Stimulated activated CD4-positive, alpha-beta T cell treated with anti-CD3 and anti-CD28 coated beads, Interleukin-15, amount 100 ng/mL, for 48 hours (primary cell): ENCODE measurements at regions not wholly inside any gene's neighbourhood (a gene's known extent, or its start where the extent isn't known, plus 50 kb on each side); places are given as distances from the start of the nearest gene placed in this dataset.
"Not testable (repeated sequence)": the region's sequence is repeated elsewhere in the genome, so short reads cannot be mapped to it uniquely, and the experiment has no call there.

ENCODE experiments used
- DNase-seq, 2 donors: peaks; one replicate each; pipeline ENCODE4 v3.0.0-alpha.2; 2020; ENCODE audit warnings: low read depth in 2 of 2

DNA sequence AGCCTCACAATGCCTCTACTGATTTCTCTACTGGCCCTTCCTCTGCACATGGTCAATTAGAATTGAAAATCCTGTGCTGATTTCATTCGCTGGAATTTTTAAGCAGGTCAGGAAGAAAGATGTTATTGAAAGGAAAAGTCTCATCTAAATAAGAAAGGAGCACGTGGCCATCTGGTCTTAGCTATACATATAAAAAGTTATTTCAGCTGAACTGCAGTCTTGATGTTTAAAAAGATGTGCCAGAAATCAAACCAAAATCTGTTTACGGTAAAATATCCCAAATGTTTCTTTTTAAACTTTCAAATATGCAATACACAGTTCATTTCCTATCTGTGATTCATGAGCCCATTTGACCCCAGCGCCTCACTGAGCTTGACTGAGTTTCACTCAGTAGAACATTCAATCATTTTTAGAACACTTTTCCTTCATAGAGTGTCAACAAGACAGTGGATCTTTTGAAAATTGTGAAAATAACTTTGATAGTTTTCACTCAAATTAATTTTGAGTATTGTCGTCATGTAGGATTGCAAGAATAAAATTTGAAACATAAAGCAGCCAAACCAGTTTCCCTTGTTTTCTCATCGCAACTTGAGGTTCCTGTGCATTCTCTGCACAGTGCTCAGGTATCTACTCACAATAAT lies 293.6 kb downstream of the PTPRC start:
- no peak for DNase-seq

DNA sequence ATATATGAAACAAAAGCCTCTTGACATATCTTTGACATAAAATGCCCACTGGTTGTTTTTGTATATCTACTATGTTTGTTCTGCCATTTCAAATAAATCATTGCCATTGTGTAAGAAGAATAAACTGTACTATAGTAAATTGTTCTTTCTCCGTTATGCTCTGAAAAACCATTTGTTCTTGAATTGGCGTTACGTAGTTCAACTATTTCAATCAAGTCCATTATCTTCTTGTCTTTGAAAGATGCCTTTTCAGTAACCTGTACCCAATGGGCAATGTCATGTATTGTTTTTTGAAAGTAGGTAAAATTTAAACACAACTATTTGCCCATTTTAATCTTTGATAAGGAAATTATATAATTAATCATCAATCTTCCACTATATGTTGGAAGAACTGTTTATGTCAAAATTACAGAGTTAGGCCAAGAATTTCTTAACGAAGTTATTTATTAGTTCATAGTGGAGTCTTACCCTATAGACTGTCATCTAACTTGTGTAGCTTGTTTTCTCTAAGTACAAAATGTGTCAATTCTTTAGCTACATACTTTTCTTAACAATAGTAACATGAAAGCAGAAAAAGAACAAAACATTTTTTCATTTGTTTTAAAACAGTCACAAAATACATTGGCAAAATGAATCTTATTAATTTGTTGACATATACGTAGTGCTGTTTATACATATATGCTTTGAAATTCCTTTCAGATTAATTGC lies 294.8 kb downstream of the PTPRC start:
- DNase-seq = no peak

DNA sequence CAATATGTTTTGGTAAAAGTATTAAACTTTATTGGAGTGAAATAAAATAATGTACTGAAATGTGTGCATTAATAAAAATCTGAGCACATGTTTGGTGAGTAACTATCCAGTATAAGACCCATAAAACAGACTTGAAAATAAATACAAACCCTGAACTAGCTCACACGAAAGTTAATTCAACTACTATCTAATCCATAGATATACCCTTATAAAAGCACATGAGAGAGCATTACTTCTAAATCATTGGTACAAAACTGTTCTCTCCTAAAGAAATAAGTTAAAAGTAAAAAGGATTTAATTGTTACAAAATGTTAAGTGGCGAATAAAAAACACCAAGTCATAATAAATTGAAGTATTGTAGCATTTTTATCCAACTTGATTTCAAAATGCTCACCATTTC lies 295.6 kb downstream of the PTPRC start:
- no peak for DNase-seq

DNA sequence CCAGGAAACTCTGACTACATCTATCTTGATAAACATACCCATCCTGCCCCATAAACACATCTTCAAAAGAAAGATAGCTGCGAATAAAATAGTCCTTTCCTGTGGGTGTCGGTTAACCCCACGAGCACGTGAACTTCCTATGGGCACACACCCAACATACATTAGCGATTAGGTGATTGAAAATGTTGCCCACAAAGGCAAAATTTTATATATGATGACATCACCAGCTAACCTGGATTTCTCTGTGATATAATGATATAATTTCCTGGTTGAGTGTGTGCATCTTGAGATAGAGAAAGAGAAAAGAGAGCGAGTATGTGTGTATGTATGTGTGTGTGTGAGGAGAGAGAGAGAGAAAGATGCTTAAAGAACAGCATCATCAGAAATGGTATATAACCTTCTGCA lies 296.1 kb downstream of the PTPRC start:
- no peak for DNase-seq

DNA sequence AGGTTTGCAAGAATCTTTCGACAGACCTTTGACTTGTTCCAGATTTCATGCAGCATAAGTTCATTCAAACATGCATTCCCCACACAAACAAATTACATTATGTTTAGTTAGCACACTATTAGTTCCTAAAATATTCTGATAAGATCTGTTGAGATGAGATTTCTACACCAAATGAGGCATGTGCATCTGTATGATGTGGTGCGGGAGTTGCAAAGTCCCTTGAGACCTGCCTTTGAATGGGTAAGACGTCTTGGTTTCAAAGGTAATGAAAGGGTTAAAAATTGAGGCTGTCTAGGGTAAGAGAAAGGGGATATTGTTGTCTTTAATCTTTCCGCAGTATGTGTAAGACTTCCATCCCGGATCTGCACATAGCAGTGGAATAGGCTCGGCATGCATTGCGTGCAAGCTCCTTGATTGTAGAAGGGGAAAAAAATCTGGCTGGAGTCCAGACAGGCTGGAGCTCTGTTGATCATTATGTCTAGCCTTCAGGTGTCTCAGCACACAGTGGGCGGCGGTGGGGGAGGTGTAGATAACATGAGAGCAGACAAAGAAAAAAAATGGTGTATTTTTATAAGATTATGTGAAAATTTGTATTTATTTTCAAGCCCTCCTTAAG lies 296.6 kb downstream of the PTPRC start:
- DNase-seq = peak; percentile 24 to 33

DNA sequence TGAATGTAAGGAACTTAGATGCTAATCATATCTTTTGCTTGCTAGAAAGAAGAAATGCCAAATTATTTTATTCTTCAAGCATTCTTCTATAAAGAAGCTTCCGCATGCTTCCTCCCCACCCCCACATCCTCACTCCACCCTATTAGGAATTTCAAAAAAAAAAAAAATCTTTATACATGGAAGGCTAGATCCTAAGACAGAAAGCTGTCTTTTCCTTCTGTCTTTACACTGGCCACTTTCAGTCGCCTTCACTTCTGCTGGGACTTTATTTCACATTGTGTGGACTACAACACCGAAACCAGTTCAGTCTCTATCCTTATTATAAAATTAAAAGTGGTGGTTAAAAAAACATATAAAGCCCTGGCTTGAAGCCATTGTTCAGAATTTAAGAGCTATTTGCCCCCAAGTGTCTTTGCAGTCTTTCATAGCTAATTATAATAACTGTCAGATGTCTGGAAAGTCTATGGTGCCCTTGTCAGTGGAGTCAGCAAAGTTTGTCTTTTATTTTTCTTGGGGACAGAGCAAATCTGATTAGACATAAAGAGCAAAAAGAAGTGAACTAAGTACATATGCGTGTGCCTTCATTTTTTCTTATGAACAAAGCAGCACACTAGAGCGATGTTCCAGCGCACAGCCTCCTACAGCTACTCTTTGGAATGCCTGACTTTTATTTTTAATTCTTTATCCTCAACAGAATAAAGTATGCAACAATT lies 297.7 kb downstream of the PTPRC start:
- DNase-seq = no peak

DNA sequence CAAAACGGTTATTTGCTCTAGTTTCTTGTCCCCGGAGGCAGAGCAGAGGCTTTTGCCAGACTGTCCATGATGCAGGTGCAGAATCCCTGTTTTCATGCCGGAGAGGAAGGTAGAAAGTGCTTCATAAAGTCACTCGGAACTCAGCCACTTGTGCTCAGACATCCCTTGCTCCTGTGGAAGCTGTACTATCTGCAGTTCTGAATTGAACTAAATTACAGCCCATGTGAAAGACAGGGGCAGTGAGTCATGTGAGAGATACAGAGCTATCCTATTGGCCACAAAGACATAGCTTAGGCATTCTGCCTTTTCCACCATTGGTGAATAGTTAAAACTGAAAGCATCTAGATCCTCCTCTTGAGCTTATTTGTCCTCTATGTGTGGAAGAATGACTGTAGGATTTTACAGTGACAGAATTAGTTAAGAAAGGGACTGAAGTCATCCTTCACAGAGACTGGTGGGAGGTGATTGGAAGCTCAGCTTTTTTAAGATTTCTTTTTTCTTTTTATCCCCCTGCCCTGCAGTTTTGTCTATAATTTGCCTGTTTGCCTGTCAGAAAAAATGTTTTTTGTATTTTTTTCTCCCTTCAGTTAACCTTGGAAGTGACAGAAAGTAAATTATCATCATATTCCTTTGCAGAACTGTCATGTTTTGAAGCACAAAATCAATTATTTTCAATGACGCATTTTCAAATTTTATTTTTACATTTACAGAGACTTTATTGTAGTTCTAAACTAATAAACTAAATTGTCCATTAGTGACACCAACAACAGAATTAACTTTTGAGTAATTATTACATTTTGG lies 298.6 kb downstream of the PTPRC start:
- peak in 1 of 2 donors; percentile 16 for DNase-seq

DNA sequence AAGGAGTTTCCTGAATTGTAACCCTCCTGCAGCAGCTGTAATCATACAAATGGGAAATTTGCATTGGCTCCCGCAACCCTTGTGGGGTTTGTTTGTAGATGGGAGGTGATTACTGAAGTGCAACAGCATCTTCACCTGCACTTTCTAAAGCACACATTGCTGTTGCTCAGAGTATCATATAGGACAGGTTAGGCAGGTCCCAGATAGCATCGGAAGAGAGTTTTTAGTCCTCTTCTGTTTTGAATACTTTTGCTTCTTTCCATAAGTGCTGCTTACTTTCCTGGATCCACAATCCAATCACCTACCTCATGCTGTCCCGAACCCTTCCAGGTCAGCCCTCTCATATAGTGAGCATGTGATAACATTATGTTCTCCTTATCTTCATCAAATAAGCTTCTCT lies 300.4 kb downstream of the PTPRC start:
- DNase-seq = no peak

DNA sequence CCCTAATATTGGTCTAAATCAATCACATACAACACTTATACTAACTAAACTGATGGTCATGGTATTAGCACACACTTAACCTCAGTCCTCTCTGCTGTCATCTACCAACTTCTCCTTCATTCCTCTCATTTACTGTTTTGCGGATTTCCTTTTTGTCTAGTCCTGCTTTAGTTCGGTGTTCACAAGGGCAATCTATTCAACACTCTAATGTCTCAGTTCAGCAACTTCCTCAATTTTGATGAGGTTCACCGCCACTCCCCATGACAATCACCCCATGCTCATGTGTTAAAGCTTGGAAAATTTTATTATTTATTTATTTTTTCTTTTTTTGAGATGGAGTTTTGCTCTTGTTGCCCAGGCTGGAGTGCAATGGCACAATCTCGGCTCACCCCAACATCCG lies 301.1 kb downstream of the PTPRC start:
- DNase-seq = no peak

DNA sequence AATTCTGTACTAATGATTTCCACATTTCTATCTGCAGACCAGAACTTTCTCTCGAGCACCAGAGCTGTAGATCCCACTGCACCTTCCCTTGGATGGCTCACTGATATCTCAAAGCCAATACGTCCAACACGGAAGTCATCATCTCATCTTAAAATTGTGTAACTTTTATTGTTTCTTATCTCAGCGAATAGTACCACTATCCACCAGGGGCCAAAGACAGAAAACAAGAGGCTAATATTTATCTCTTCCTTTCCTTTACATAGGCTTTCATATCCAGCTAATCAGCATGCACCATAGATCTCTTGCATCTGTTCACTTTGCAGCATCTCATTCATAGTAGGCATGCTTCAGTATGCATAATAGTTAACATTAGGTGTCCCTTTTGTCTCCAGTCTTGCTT lies 303.6 kb downstream of the PTPRC start:
- DNase-seq = no peak

DNA sequence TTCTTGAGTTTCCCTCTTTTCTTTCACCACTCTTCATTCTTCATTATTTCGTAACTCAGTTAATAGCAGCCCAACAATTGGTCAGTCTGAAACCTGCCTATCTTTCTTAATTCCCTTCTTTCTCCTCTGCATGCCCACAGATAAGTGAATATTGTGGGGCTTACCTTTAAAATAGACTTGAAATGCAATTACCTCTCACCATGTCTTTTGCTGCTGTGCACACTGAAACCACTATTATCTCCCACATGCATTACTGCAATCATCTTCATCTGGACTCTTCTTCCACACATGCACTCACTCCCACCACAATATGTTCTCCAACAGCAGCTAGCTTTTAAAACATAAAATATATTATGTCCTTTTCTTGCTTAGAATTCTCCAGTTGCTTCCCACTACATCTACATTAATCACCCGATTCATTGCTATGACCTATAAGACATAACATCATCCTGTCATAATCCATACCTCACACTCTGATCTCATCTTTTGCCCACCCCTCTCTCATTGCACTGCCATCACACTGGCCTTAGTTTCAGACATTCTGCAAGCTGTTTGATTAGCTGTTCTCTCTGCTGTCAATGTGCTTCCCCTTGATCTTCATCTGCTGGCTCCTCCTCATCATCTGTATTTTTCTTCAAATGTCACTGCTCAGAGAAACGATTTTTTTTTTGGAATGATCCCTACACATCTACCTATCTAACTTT lies 304.8 kb downstream of the PTPRC start:
- DNase-seq = no peak

DNA sequence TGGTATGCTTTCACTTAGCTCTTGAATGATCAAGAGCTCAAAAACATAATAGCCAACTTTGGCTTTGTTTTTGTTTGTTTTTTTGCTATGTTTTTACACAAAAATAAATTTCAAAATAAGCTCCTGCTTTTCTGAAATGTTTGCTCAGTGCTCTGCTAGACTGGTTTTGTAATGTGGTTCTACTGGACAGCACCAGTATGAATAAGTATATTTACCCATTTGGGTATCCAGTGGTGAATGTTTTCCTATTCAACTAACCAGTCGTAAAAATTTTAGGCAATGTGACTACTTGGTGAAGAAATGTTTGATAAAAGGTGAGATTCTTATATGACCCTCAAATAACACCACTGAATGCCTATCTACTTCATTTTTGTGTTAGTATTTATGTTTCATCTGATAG lies 308.6 kb downstream of the PTPRC start:
- no peak for DNase-seq

DNA sequence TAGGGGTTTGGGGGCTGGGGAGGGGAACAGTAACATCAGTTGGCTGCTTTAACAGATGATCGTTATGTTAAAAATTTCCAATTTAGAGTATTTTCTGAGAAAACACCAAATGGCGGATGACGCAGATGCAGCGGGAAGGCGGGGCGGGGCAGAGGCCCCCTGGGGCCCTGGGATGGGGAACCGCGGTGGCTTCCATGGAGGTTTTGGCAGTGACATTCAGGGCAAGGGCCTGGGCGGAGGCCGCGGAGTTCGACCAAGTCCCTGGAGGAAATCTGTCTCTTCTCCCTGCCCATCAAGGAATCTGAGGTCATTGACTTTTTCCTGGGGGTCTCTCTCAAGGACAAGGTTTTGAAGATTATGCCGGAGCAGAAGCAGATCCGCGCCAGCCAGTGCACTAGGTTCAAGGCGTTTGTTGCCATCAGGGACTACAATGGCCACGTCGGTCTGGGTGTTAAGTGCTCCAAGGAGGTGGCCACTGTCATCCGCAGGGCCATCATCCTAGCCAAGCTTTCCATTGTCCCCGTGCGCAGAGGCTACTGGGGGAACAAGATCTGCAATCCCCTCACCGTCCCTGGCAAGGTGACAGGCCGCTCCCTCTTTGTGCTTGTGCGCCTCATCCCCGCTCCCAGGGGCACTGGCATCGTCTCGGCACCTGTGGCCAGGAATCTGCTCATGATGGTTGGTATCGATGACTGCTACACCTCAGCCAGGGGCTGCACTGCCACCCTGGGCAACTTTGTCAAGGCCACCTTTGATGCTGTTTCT lies 310.2 kb downstream of the PTPRC start:
- no peak for DNase-seq

DNA sequence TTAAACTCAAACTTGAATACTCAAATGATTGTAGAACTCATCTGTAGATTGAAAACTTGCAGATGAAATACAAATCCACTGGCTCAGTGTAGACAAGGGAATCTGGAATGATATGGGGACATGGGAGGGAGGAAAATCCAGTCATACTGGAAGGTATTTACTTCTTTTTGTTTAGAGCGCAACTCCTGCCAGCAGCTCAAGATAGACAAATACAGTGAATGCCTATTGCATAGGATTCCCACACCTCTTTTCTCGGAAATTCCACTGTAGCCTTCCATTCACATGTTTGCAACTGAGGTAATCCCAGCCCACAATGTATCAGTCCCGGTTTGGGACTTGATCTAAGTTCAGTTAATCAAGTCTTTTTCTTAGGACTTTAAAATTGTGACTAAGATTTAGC lies 311.2 kb downstream of the PTPRC start:
- DNase-seq = no peak

DNA sequence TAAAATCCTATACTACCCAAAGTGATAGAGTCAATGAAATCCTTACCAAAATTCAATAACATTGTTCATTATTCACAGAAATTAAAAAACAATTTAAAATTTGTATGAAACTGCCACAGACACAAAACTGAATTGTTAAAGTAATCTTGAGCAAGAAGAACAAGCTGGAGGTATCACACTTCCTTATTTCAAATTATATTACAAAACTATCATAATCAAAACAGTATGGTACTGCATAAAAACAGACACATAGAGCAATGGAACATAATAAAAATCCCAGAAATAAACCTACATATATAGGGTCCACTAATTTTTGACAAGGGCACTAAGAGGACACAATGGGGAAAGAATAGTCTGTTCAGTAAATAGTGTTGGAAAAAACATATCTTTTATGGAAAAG lies 316.2 kb downstream of the PTPRC start:
- DNase-seq = no peak

DNA sequence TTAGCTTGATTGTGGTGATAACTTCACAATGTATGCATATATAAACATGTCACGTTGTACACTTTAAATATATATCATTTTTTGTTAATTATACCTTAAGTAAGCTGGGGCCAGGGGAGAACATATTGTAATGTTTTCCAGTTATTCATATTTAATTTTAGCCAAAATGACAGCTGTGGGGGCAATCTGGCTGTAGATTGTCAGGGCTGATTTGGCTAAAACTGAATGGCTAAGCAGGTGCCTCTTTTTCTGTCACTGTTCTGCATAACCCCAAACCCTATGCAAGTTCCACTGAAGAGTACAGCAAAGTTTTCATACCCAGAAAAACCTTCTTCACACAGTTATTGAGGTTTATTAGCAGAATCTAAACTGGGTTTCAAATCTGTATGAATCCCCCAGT lies 318.2 kb downstream of the PTPRC start:
- no peak for DNase-seq

DNA sequence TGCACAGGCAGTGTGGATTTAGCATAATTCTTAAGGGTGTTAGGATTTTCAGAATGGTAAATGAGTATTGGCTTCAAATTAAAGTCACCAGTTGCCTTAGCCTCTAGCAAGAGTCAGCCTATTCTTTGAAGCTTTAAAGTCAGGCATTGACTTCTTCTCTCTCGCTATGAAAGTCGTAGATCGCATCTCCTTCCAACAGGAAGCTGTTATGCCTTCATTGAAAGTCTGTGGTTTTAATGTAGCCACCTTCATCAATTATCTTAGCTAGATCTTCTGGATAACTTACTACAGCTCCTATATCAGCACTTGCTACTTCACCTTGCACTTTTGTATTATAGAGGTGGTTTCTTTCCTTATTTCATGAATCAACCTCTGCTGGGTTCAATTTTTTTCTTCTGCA lies 320.2 kb downstream of the PTPRC start:
- DNase-seq = no peak

DNA sequence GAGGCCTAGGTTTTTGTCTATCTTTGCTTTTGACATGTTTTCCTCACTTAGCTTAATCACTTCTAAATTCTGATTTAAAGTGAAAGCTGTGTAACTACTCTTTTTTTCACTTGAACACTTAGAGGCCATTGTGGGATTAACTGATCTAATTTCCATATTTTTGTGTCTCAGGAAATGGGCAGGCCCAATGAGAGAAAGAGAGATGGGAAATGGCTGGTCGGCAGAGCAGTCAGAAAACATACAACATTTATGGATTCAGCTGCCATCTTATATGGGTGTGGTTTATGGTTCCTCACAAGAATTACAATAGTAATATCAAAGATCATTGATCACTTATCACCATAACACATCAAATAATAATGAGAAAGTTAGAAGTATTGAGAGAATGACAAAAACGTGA lies 320.8 kb downstream of the PTPRC start:
- DNase-seq = no peak

DNA sequence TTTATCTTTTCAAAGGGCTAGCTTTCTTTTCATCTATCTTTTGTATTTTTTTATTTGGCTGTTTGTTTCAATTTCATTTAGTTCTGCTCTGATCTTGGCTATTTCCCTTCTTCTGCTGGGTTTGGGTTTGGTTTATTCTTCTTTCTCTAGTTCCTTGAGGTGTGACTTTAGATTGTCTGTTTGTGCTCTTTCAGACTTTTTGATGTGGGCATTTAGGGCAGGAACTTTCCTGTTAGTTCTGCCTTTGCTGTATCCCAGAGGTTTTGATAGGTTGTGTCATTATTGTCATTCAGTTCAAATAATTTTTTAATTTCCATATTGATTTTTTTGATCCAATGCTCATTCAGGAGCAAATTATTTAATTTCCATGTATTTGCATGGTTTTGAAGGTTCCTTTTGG lies 325.0 kb downstream of the PTPRC start:
- not testable (repeated sequence) for DNase-seq

DNA sequence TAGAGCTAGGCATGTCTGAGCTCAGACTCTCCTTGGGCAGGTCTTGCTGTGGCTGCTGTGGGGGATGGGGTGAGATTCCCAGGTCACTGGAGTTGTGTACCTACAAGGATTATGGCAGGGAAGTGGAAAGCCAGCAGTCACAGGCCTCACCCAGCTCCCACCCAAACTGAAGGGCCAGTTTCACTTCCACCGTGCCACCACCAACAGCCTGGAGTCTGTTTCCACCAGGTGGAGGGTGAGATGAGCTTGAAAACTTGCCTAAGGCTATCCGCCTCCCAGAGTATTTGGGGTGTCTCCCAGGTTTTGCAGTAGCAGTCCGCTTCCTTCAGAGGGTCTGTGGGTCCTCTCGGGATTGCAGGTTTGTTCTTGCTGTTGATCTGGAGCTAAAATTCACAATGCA lies 327.7 kb downstream of the PTPRC start:
- DNase-seq = no peak

DNA sequence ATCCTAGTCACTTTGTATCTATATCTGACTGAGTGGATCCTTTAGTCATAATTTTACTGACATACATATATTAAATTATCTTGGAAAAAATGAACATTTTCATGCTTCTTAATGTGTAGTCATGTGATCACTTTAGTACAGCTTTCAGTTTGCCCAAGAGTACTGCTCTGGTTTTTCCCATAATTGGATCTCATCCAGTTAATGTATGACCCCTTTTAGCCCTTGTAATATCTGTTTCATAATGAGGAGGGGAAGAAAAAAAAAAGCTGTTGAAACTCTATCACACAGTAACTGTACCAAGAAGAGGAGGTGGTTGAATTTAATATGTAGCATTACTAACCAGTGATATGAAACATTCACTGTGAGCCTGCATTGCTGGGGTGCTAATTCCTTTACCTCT lies 328.7 kb downstream of the PTPRC start:
- DNase-seq = no peak
